NCI-H1048 (cell line): ENCODE measurements at regions not wholly inside any gene's neighbourhood (a gene's known extent, or its start where the extent isn't known, plus 50 kb on each side); places are given as distances from the start of the nearest gene placed in this dataset.
"Not testable (repeated sequence)": the region's sequence is repeated elsewhere in the genome, so short reads cannot be mapped to it uniquely, and the experiment has no call there.

Experiments
- DNase-seq: peaks from one replicate; lab custom pipeline; 2025; lab: John Stamatoyannopoulos, UW

- DNase-seq = no peak
Measured at GRCh38 chr1:157368363-157368762, 184.0 kb downstream of the FCRL5 start.

- no peak for DNase-seq
Measured at GRCh38 chr1:157367870-157368269, 184.4 kb downstream of the FCRL5 start.

GRCh38 chr1:157367091-157367739, 185.1 kb downstream of the FCRL5 start:
- DNase-seq = no peak

DNA sequence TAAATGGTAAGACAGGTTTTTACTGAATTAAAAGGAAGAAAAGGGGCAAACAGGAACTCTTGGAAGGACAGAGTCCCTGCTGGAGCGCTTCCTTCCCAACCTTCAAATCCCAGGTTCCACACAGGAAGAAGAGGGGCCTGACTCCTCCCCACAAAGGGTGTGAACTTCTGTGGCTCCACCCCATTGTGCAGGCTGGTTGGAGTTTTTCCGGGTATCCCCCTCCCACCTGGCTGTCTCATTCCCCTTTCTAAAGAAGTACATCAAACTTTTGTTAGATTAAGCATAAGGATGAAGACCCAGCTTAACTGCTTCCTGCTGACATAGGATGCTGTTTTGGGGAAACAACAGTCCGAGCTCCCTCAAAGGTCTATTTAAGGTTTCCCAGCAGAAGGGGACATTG, 187.7 kb downstream of the FCRL5 start:
- no peak for DNase-seq

DNA sequence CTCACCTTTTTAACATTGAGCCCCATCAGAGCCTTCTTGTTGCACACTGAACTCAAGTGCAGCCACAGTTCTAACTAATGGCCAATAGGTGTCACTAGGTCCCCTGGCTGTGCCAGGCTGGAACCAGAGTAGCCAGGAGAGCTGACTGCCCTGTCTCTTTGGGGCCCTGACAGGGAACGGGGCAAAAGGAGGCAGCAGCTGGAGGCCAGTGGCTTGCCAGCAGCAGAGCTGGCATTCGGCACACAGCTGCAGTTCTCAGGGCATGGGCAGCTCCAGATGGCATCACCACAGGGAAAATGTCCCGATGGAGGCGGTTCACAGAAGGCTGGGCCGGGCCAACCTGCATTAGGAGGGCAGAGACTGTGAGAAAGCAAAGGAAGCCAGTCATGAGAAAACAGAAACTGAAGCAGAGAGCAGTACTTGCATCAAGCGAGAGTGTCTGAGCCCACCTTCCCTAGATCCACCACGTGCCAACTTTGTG, 188.6 kb downstream of the FCRL5 start:
- no peak for DNase-seq

DNA sequence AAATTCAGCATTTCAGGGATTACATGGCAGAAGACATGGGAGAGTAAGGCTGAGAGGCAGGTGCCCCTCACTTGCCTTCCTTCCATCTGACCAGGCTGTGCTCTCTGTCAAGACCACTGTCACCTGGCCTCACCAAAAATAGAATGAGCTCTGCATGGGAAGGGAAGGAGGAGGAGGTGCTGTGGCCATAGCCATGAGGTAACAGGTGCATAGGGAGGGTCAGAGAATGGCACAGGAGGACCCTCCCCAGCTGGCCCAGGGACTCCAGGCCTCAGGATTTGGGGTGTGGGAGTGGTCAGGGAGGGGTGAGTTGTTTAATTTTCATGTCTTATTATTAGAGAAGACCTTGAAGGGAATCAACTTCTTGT, 192.3 kb downstream of the FCRL5 start:
- DNase-seq = no peak

GRCh38 chr1:157359314-157360022, 192.8 kb downstream of the FCRL5 start:
- no peak for DNase-seq

GRCh38 chr1:157357111-157357510, 195.2 kb downstream of the FCRL5 start:
- no peak for DNase-seq

- no peak for DNase-seq
Measured at GRCh38 chr1:157356601-157357000, 195.7 kb downstream of the FCRL5 start.

DNA sequence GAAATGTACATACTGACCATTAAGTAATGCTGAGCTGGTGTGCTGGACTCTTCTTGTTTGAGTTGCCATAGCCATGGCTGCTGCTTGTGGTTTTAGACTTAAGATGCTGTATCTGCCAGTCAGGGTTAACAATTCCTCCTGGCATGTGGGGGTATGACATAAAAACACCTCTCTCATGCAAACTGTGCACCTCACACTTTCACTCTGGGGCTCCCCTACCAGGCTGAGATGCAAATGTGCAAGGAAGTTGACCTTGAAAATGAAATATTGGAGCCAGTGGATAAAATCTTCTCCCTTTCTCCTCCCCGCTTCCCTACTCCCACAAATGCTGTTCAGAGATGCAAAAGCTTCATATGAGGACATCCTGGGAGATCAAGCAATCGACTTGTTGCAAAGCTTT, 198.8 kb downstream of the FCRL5 start:
- no peak for DNase-seq

DNA sequence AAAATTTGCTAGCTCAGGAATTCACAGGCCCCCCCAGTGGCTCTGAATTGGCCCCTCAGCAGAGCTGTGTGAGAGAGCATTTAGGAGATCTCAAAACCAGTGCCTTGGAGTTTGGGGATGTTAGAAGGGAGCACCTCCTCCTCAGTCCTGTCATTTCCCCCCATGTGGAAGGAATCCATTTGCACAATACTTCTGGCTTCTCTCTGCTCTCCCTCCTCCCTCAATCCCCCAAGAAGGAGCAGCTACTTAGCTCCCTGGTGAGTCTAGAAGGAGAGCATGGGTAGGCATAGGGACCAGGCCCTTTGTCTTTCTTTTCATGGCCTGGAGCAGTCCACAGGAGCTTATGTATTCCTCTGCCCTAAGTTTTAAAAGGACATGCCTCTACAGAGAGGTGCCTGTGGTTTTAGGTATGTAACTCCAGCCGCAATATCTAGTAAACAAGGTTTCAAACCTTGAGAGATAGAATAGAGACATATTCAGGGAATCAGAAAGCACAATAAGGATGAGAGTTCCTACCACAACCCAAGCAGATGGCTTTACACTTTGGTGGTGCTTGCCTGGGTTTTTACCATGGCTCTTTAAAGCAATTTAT, 199.4 kb downstream of the FCRL5 start:
- DNase-seq = no peak

- no peak for DNase-seq
Measured at GRCh38 chr1:157352216-157352615, 200.1 kb downstream of the FCRL5 start.

GRCh38 chr1:157351800-157352199, 200.5 kb downstream of the FCRL5 start:
- not testable (repeated sequence) for DNase-seq

GRCh38 chr1:157348538-157349480, 203.5 kb downstream of the FCRL5 start:
- DNase-seq = no peak

- no peak for DNase-seq
Measured at GRCh38 chr1:157347506-157347905, 204.8 kb downstream of the FCRL5 start.

GRCh38 chr1:157337785-157338184, 199.6 kb upstream of the ETV3 start:
- not testable (repeated sequence) for DNase-seq

DNA sequence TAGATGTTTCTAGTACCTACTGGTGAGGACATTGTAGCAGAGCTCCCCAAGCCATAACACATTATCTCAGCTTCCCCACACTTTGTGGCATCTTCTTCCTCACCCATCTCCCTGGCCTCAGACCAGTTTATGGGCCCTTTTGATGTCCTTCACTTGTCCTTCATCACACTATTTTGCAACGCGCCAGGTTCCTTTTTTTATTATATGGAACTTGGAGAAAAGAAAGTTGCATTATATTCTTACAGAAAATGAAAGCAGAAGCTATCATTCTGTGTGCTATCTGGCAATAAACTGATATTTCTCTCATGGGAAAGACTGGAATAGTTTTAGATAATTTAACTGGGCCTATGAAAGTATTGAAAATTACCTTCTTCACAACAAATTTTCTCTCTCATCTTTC, 196.9 kb upstream of the ETV3 start:
- no peak for DNase-seq

DNA sequence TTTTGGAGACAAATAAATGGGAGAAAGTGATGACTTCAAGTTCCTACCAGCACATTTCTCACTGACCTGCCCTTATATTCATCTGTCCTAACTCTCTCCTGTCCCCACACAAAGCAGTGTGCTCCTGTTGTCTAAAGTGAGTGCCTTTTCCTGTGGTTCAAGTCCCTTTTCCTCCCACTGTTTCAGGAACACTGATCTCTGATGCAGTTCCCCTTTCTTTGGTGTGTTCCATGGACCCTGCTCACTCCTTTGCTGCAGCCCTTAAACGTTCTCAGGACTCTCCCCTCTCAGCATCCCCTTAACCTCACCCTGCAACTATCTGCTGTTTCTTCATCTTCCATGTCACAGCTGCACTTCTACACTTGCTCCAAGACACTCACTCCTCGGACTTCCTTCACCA, 195.8 kb upstream of the ETV3 start:
- DNase-seq = no peak

DNA sequence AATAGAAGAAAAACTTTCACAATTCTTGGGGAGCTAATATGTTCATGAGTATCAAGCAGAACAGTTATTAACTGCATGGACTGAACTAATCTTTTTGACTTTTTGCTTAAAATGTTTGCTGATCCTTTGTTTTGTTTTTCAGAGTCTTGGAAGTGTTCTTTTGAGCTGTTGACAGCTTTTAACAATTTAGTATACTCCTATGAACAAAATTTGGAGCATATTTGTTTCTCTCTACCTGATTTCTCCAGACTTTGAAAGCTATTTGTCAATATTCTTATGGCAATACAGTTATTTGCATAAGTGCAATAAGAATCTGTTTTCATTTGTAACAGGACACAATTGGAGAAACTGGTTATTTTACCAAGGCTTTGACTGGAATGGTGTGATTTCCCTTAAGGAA, 192.0 kb upstream of the ETV3 start:
- not testable (repeated sequence) for DNase-seq

- DNase-seq = not testable (repeated sequence)
Measured at GRCh38 chr1:157328120-157328519, 189.9 kb upstream of the ETV3 start.

DNA sequence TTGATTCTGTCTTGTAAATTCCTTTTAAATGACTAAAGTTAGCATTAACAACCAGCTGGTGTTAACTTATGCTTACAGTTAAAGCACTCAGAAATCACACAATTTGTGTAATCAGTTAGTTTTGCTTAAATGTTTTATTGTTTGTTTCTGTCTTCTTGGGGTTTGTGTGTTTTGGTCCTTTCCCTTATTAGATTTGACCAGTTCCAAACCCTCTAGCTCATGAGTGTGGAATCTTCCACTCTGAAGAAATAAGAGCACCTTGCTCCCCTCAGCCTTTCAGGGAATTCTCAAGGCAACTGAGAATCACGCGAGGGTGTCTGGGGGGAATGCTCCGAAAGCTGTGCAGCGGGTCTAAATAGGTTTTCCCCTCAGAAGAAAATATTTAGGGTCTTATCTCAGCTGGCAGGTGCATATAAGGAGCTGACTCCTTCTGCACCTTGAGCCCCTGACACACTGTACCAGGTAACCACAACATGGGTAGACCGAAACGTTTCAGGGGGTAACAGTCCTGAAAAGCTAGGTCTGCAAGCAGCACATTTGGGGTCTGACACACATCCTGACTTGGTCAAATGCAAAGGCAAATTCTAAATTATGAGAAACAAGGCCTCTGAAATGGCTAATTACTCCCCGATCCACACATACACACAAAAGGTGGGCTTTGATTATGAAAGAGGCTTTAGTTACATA, 188.1 kb upstream of the ETV3 start:
- no peak for DNase-seq

DNA sequence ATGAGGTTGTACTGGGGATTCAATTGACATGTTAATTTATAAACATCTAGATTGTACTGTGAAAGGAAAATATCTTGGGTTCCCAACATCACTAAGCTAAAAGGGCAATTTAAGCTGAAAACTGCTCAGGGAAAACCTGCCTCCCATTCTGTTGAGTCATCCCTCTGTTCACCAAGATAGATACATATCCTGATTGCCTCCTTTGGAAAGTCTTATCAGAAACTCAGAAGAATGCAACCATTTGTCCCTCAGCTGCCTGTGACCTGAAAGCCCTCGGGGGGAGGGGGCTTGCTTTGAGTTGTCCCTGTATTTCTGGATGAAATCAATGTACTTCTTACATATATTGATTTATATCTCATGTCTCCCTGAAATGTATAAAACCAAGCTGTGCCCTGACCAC, 187.0 kb upstream of the ETV3 start:
- no peak for DNase-seq
